ENCODE measurements at regions not wholly inside any gene's neighbourhood (a gene's known extent, or its start where the extent isn't known, plus 50 kb on each side); places are given as distances from the start of the nearest gene placed in this dataset.

DNA sequence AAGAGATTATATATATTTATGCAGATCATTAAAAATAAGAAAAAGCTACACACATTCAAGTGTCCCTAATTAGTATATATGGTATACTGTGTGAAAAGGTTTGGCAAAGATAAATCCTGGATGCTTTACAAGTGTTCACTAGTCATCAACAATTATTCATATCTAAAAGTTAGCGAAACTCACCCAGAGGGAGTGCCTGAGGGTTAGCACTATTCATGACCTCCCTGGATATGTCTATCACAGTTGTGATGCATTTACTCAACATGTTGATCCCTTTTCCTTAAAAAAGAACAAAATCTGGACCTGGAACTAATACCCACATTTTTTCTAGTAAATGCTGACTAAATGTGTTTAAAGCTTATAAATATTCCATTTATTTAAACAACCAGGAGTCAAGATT, 273.0 kb upstream of the SMC2 start:
- no peak for DNase-seq
- no peaks in the 10 kb centered on the region for H3K27me3 ChIP-seq (replicated peaks; ENCODE audit: control insufficient read depth, insufficient read depth, low read length)
- H3K36me3 ChIP-seq (ENCODE audit: control insufficient read depth, insufficient read depth, low read length), result no peaks in the 10 kb centered on the region
- Mint-ChIP-seq H3K27ac (ENCODE audit: unreplicated experiment) (no peak overlapping the region), H3K9me3 (ENCODE audit: unreplicated experiment) (no peaks in the 10 kb centered on the region), H3K4me1 (ENCODE audit: low read depth, unreplicated experiment) (no peaks in the 10 kb centered on the region), H3K36me3 (ENCODE audit: insufficient read depth, unreplicated experiment) (no peaks in the 10 kb centered on the region), H3K4me3 (ENCODE audit: unreplicated experiment) (no peak overlapping the region), H3K27me3 (ENCODE audit: insufficient read depth, unreplicated experiment) (no peaks in the 10 kb centered on the region)
- no TSS peak for BruUV-seq (replicated peaks)
- ChIA-PET POLR2A (no interaction called here), CTCF (no interaction called here)
- H3K9me3 ChIP-seq, result no peaks in the 10 kb centered on the region
- H3K4me3 ChIP-seq (ENCODE audit: low read depth, low read length), result no peak overlapping the region
- no peaks in the 10 kb centered on the region for H3K4me1 ChIP-seq
- intact Hi-C loops (cut with micrococcal nuclease; ENCODE audit: unreplicated experiment), result no loop called here
- TF ChIP-seq, protein P1, sequence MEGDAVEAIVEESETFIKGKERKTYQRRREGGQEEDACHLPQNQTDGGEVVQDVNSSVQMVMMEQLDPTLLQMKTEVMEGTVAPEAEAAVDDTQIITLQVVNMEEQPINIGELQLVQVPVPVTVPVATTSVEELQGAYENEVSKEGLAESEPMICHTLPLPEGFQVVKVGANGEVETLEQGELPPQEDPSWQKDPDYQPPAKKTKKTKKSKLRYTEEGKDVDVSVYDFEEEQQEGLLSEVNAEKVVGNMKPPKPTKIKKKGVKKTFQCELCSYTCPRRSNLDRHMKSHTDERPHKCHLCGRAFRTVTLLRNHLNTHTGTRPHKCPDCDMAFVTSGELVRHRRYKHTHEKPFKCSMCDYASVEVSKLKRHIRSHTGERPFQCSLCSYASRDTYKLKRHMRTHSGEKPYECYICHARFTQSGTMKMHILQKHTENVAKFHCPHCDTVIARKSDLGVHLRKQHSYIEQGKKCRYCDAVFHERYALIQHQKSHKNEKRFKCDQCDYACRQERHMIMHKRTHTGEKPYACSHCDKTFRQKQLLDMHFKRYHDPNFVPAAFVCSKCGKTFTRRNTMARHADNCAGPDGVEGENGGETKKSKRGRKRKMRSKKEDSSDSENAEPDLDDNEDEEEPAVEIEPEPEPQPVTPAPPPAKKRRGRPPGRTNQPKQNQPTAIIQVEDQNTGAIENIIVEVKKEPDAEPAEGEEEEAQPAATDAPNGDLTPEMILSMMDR (IDR thresholded peaks at IDR 0.05; ENCODE audit: insufficient read depth in 1 of 2, low read depth in 1 of 2, low read length in 1 of 2, severe bottlenecking in 1 of 2, unreplicated experiment in 1 of 2), result no peak

DNA sequence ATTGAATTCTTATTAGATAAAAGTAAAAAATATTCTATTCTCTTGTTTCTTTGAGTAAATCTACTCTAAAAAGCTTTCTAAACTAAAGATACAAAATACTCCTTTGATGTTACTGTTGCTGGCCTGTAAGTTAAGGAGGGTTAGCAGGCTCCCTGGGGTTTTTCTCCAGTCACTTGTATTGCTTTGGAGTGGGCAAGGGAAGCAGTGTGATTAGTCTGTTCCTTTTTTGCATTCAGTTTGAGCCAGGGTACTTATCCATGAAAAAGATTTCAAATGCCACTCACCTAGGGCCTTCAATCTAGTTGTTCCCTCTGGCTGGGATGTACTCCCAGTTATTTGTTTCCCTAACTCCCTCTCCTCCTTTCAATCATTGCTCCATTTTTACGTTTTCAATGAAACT, 256.2 kb upstream of the SMC2 start:
- no peaks in the 10 kb centered on the region for H3K9me3 Mint-ChIP-seq (ENCODE audit: unreplicated experiment)
- H3K27me3 Mint-ChIP-seq (ENCODE audit: insufficient read depth, unreplicated experiment), result no peaks in the 10 kb centered on the region
- CTCF ChIA-PET, result interaction anchor here (0.6 kb wide), 1 partner anchor 13 kb away, joined by 3 read pairs; no protein-coding TSS in a partner anchor

DNA sequence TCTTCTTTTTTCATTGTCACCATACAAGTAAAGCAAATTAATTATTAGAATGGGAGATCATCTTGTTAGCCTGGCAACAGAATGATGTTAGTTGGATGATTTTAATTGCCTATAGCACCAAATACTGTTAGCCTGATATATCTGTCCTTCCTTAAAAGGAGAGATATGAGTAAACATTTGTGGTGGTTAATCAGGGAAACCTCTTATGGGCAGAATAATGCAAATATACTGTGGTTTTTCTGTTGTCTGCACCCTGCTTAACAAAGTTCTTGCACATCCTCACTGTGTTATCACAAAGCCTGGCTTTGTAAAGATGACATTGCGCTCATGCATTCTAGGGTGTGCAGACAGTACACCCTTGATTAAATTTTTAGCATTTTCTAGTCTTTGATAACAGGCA, 254.9 kb upstream of the SMC2 start:
- peaks cover 1% of the 10 kb centered on the region for H3K9me3 Mint-ChIP-seq (ENCODE audit: unreplicated experiment)
- CTCF ChIA-PET, result no interaction called here
- Histone ChIP-seq H3K4me3 (ENCODE audit: low read depth, low read length) (no peak overlapping the region), H3K27me3 (replicated peaks; ENCODE audit: control insufficient read depth, insufficient read depth, low read length) (no peaks in the 10 kb centered on the region), H3K9me3 (no peaks in the 10 kb centered on the region), H3K36me3 (ENCODE audit: control insufficient read depth, insufficient read depth, low read length) (no peaks in the 10 kb centered on the region), H3K4me1 (no peaks in the 10 kb centered on the region)
- no peaks in the 10 kb centered on the region for H3K4me1 Mint-ChIP-seq (ENCODE audit: low read depth, unreplicated experiment)
- intact Hi-C loops (cut with micrococcal nuclease; ENCODE audit: unreplicated experiment), result no loop called here
- TF ChIP-seq, protein P1 (IDR thresholded peaks at IDR 0.05; ENCODE audit: insufficient read depth in 1 of 2, low read depth in 1 of 2, low read length in 1 of 2, severe bottlenecking in 1 of 2, unreplicated experiment in 1 of 2), result no peak
- H3K27ac Mint-ChIP-seq (ENCODE audit: unreplicated experiment), result no peak overlapping the region
- H3K27me3 Mint-ChIP-seq (ENCODE audit: insufficient read depth, unreplicated experiment), result no peaks in the 10 kb centered on the region
- no peaks in the 10 kb centered on the region for H3K36me3 Mint-ChIP-seq (ENCODE audit: insufficient read depth, unreplicated experiment)
- DNase-seq, result no peak
- no TSS peak for BruUV-seq (replicated peaks)
- POLR2A ChIA-PET, result no interaction called here
- H3K4me3 Mint-ChIP-seq (ENCODE audit: unreplicated experiment), result no peak overlapping the region

More for the DNA sequence above, 256.2 kb upstream of the SMC2 start:
- no peaks in the 10 kb centered on the region for H3K36me3 Mint-ChIP-seq (ENCODE audit: insufficient read depth, unreplicated experiment)
- intact Hi-C loops (cut with micrococcal nuclease; ENCODE audit: unreplicated experiment), result no loop called here
- BruUV-seq (replicated peaks), result no TSS peak
- H3K4me1 ChIP-seq, result no peaks in the 10 kb centered on the region
- no peaks in the 10 kb centered on the region for H3K27me3 ChIP-seq (replicated peaks; ENCODE audit: control insufficient read depth, insufficient read depth, low read length)
- H3K9me3 ChIP-seq, result no peaks in the 10 kb centered on the region; the same call in 1 of the 2 replicates
- POLR2A ChIA-PET, result no interaction called here
- H3K36me3 ChIP-seq (ENCODE audit: control insufficient read depth, insufficient read depth, low read length), result no peaks in the 10 kb centered on the region
- TF ChIP-seq, protein P1 (IDR thresholded peaks at IDR 0.05; ENCODE audit: insufficient read depth in 1 of 2, low read depth in 1 of 2, low read length in 1 of 2, severe bottlenecking in 1 of 2, unreplicated experiment in 1 of 2), result no peak
- H3K27ac Mint-ChIP-seq (ENCODE audit: unreplicated experiment), result no peak overlapping the region
- no peak overlapping the region for H3K4me3 ChIP-seq (ENCODE audit: low read depth, low read length)
- no peak for DNase-seq
- no peak overlapping the region for H3K4me3 Mint-ChIP-seq (ENCODE audit: unreplicated experiment)
- H3K4me1 Mint-ChIP-seq (ENCODE audit: low read depth, unreplicated experiment), result no peaks in the 10 kb centered on the region

Measured in Caco-2 (cell line).